Caco-2 (cell line): ENCODE measurements at regions not wholly inside any gene's neighbourhood (a gene's known extent, or its start where the extent isn't known, plus 50 kb on each side); places are given as distances from the start of the nearest gene placed in this dataset.

Source experiments
- BruUV-seq: library from RNA; stranded (reverse); fragments of 400-500 nt; replicated peaks from 2 replicates; lab custom pipeline; 2021; lab: Mats Ljungman, UMichigan
- CTCF ChIA-PET: fragments of 300-600 bp; sonication (Branson Sonifier 250); formaldehyde crosslinking; loops from one replicate; lab custom pipeline; 2022; ENCODE audit warnings: antibody characterized with exemption; lab: Charles Lee
- POLR2A ChIA-PET: fragments of 300-600 bp; sonication (Branson Sonifier 250); formaldehyde crosslinking; loops from one replicate; lab custom pipeline; 2022; ENCODE audit warnings: antibody characterized with exemption; lab: Charles Lee
- DNase-seq, 2 experiments: peaks; one replicate each; pipeline versions ENCODE4 v3.0.0 to v3.0.0-alpha.2; 2020 to 2022
- H3K27me3 ChIP-seq: replicated peaks from 2 replicates; pipeline ENCODE4 v1.6.0; 2011; ENCODE audit warnings: low read length; ENCODE audit not compliant: control insufficient read depth, insufficient read depth
- H3K36me3 ChIP-seq: 2 replicates; pipeline ENCODE4 v1.5.1; 2011; ENCODE audit warnings: low read length; ENCODE audit not compliant: control insufficient read depth, insufficient read depth
- H3K4me1 ChIP-seq: fragments of 250-450 bp; sonication (Bioruptor Pico); 2 replicates; pipeline ENCODE4 v1.5.1; 2020; ENCODE audit warnings: mild to moderate bottlenecking
- H3K4me3 ChIP-seq: 2 replicates; pipeline ENCODE4 v1.5.1; 2011; ENCODE audit warnings: low read depth, mild to moderate bottlenecking, control low read depth, low read length
- H3K9me3 ChIP-seq: fragments of 250-450 bp; sonication (Bioruptor Pico); 2 replicates; pipeline ENCODE4 v1.5.1; 2020; ENCODE audit warnings: mild to moderate bottlenecking, moderate library complexity
- H3K27ac Mint-ChIP-seq: one replicate; pipeline ENCODE4 v1.8.0; 2022; ENCODE audit warnings: mixed read lengths; ENCODE audit not compliant: unreplicated experiment
- H3K27me3 Mint-ChIP-seq: one replicate; pipeline ENCODE4 v1.8.0; 2022; ENCODE audit warnings: mixed read lengths; ENCODE audit not compliant: insufficient read depth, unreplicated experiment
- H3K36me3 Mint-ChIP-seq: one replicate; pipeline ENCODE4 v1.8.0; 2022; ENCODE audit warnings: mild to moderate bottlenecking, mixed read lengths; ENCODE audit not compliant: insufficient read depth, unreplicated experiment
- H3K4me1 Mint-ChIP-seq: one replicate; pipeline ENCODE4 v1.8.0; 2022; ENCODE audit warnings: low read depth, mixed read lengths; ENCODE audit not compliant: unreplicated experiment
- H3K4me3 Mint-ChIP-seq: one replicate; pipeline ENCODE4 v1.8.0; 2022; ENCODE audit warnings: mild to moderate bottlenecking, moderate library complexity, mixed read lengths; ENCODE audit not compliant: unreplicated experiment
- H3K9me3 Mint-ChIP-seq: one replicate; pipeline ENCODE4 v1.8.0; 2022; ENCODE audit warnings: mixed read lengths; ENCODE audit not compliant: unreplicated experiment
- CTCF ChIP-seq, 2 experiments: fragments of 200-600 bp in 1 of 2; IDR thresholded peaks; 1 replicate in 1 of 2; 2 replicates in 1 of 2; pipeline versions ENCODE4 v1.5.1 to v1.8.0; 2011 to 2022; ENCODE audit warnings: antibody characterized with exemption in 1 of 2, control low read depth in 1 of 2, inconsistent platforms in 1 of 2, low read depth in 1 of 2, low read length in 1 of 2, mild to moderate bottlenecking in 1 of 2, moderate library complexity in 1 of 2; ENCODE audit not compliant: insufficient read depth in 1 of 2, severe bottlenecking in 1 of 2, unreplicated experiment in 1 of 2
- intact Hi-C: fragments of 100-400 bp; cut with micrococcal nuclease; formaldehyde crosslinking; loops from one replicate; pipeline ENCODE4 v1.10.0; 2022; ENCODE audit not compliant: unreplicated experiment

DNA sequence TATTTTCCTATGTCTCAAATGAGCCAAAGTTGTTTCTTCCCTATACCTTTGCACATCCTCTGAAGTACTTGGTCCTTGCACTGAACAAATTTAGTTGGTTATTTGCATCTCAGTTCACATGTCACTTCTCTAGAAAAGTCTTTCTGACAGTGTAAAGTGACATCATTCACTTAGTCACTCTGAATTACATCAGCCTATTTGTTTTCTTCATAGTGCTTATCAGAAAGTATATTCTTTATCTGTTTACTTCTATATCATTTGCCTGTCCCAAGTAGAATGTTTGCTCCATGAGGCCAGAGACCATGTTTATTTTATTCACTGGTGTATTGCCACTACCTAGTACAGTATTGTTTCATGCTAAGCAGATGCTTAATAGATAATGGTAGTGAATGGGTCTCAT is 173.7 kb downstream of the HNMT start:
- no TSS peak for BruUV-seq
- TF ChIP-seq CTCF (IDR thresholded peaks at IDR 0.05; ENCODE audit: insufficient read depth in 1 of 2, low read depth in 1 of 2, low read length in 1 of 2, severe bottlenecking in 1 of 2, unreplicated experiment in 1 of 2), result no peak
- H3K36me3 Mint-ChIP-seq, result no peaks in the 10 kb centered on the region
- no peak overlapping the region for H3K4me3 Mint-ChIP-seq
- peaks cover 8% of the 10 kb centered on the region for H3K4me1 Mint-ChIP-seq
- intact Hi-C loops, result no loop called here
- H3K4me1 ChIP-seq, result peaks cover 12% of the 10 kb centered on the region; the same call in 1 of the 2 replicates
- H3K9me3 ChIP-seq, result no peaks in the 10 kb centered on the region
- H3K9me3 Mint-ChIP-seq, result no peaks in the 10 kb centered on the region
- peak in 1 of 2 experiments; percentile 7 for DNase-seq
- H3K4me3 ChIP-seq, result no peak overlapping the region
- no peaks in the 10 kb centered on the region for H3K27me3 Mint-ChIP-seq
- H3K36me3 ChIP-seq, result no peaks in the 10 kb centered on the region
- H3K27me3 ChIP-seq, result no peaks in the 10 kb centered on the region
- CTCF ChIA-PET, result no interaction called here
- POLR2A ChIA-PET, result no interaction called here
- peak overlapping the region; percentile 17 for H3K27ac Mint-ChIP-seq

DNA sequence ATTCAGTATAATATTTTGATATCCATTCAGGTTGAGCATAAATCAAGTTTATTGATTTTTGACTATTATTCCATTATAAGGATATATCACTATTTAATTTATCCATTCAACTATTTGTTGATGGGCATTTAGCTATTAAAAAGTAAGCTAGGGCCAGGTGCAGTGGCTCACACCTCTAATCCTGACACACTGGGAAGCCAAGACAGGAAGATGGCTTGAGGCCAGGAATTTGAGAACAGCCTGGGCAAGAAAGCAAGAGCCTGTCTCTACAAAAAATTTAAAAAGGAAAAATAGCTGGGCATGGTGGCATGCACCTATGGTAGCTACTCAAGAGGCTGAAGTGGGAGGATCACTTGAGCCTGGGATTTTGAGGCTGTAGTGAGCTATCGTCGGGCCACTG is 183.5 kb downstream of the HNMT start:
- Mint-ChIP-seq H3K4me1 (no peaks in the 10 kb centered on the region), H3K36me3 (no peaks in the 10 kb centered on the region), H3K4me3 (no peak overlapping the region), H3K27me3 (no peaks in the 10 kb centered on the region), H3K27ac (no peak overlapping the region), H3K9me3 (peaks cover 12% of the 10 kb centered on the region)
- Histone ChIP-seq H3K36me3 (no peaks in the 10 kb centered on the region), H3K4me1 (peaks cover 5% of the 10 kb centered on the region; the same call in 1 of the 2 replicates), H3K27me3 (no peaks in the 10 kb centered on the region), H3K4me3 (no peak overlapping the region), H3K9me3 (no peaks in the 10 kb centered on the region)
- intact Hi-C loops, result no loop called here
- no peak for DNase-seq
- CTCF ChIA-PET, result no interaction called here
- TF ChIP-seq CTCF (IDR thresholded peaks at IDR 0.05; ENCODE audit: insufficient read depth in 1 of 2, low read depth in 1 of 2, low read length in 1 of 2, severe bottlenecking in 1 of 2, unreplicated experiment in 1 of 2), result no peak
- BruUV-seq, result no TSS peak
- POLR2A ChIA-PET, result no interaction called here

GRCh38 chr2:138155304-138155703 is 191.0 kb downstream of the HNMT start:
- intact Hi-C loops, result no loop called here
- H3K27me3 Mint-ChIP-seq, result no peaks in the 10 kb centered on the region
- ChIA-PET CTCF (no interaction called here), POLR2A (no interaction called here)
- no peak overlapping the region for H3K27ac Mint-ChIP-seq
- no peaks in the 10 kb centered on the region for H3K36me3 ChIP-seq
- H3K36me3 Mint-ChIP-seq, result no peaks in the 10 kb centered on the region
- no peak for TF ChIP-seq CTCF (IDR thresholded peaks at IDR 0.05; ENCODE audit: insufficient read depth in 1 of 2, low read depth in 1 of 2, low read length in 1 of 2, severe bottlenecking in 1 of 2, unreplicated experiment in 1 of 2)
- no TSS peak for BruUV-seq
- H3K9me3 Mint-ChIP-seq, result peaks cover 21% of the 10 kb centered on the region
- peaks cover 22% of the 10 kb centered on the region for H3K4me1 ChIP-seq
- no peak overlapping the region for H3K4me3 ChIP-seq
- no peak for DNase-seq
- H3K4me1 Mint-ChIP-seq, result peaks cover 9% of the 10 kb centered on the region
- H3K9me3 ChIP-seq, result no peaks in the 10 kb centered on the region; the same call in 1 of the 2 replicates
- no peaks in the 10 kb centered on the region for H3K27me3 ChIP-seq
- no peak overlapping the region for H3K4me3 Mint-ChIP-seq
